Mesendoderm (in vitro differentiated cells): ENCODE measurements at regions not wholly inside any gene's neighbourhood (a gene's known extent, or its start where the extent isn't known, plus 50 kb on each side); places are given as distances from the start of the nearest gene placed in this dataset.
"Not testable (repeated sequence)": the region's sequence is repeated elsewhere in the genome, so short reads cannot be mapped to it uniquely, and the experiment has no call there.

Source experiments
- DNase-seq: peaks from one replicate; pipeline ENCODE4 v3.0.0; 2013
- H2AK5ac ChIP-seq: 2 replicates; pipeline ENCODE4 v1.6.1; 2013; ENCODE audit warnings: low read length, inconsistent platforms
- H2BK120ac ChIP-seq: 2 replicates; pipeline ENCODE4 v1.6.1; 2013; ENCODE audit warnings: low read depth, mild to moderate bottlenecking, low read length, moderate library complexity, mixed read lengths
- H2BK15ac ChIP-seq: replicated peaks from 2 replicates; pipeline ENCODE4 v1.6.1; 2013; ENCODE audit warnings: low read depth, mild to moderate bottlenecking, moderate library complexity
- H2BK5ac ChIP-seq: 2 replicates; pipeline ENCODE4 v1.6.1; 2013; ENCODE audit warnings: low read length, inconsistent platforms
- H3K18ac ChIP-seq: 2 replicates; pipeline ENCODE4 v1.6.1; 2013; ENCODE audit warnings: mild to moderate bottlenecking, low read length, mixed read lengths
- H3K23ac ChIP-seq: one replicate; pipeline ENCODE4 v1.6.1; 2013; ENCODE audit warnings: low read length
- H3K27ac ChIP-seq: 2 replicates; pipeline ENCODE4 v1.5.1; 2013; ENCODE audit warnings: low read depth, mild to moderate bottlenecking, inconsistent platforms, low read length, moderate library complexity
- H3K27me3 ChIP-seq: 2 replicates; pipeline ENCODE4 v1.6.1; 2013; ENCODE audit warnings: low read length, control low read depth, mild to moderate bottlenecking, inconsistent platforms; ENCODE audit not compliant: insufficient read depth, poor library complexity
- H3K36me3 ChIP-seq: 2 replicates; pipeline ENCODE4 v1.6.1; 2013; ENCODE audit warnings: low read length, inconsistent platforms; ENCODE audit not compliant: control insufficient read depth, insufficient read depth
- H3K4ac ChIP-seq: one replicate; pipeline ENCODE4 v1.6.1; 2013; ENCODE audit warnings: low read depth, mild to moderate bottlenecking, low read length, moderate library complexity
- H3K4me1 ChIP-seq: 2 replicates; pipeline ENCODE4 v1.6.1; 2013; ENCODE audit warnings: low read depth, low read length, inconsistent platforms; ENCODE audit not compliant: control insufficient read depth
- H3K4me2 ChIP-seq: 2 replicates; pipeline ENCODE4 v1.6.1; 2013; ENCODE audit warnings: low read length
- H3K4me3 ChIP-seq: 2 replicates; pipeline ENCODE4 v1.5.1; 2013; ENCODE audit warnings: mild to moderate bottlenecking, low read length
- H3K56ac ChIP-seq: one replicate; pipeline ENCODE4 v1.6.1; 2013; ENCODE audit warnings: low read length
- H3K79me1 ChIP-seq: 2 replicates; pipeline ENCODE4 v1.6.1; 2013; ENCODE audit warnings: low read length, inconsistent platforms
- H3K79me2 ChIP-seq: 2 replicates; pipeline ENCODE4 v1.6.1; 2013; ENCODE audit warnings: mild to moderate bottlenecking, low read length; ENCODE audit not compliant: control insufficient read depth, insufficient read depth
- H3K9ac ChIP-seq: 2 replicates; pipeline ENCODE4 v1.6.1; 2013; ENCODE audit warnings: low read length, inconsistent platforms
- H4K5ac ChIP-seq: one replicate; pipeline ENCODE4 v1.6.1; 2013; ENCODE audit warnings: low read length
- H4K8ac ChIP-seq: one replicate; pipeline ENCODE4 v1.6.1; 2013; ENCODE audit warnings: low read depth, mild to moderate bottlenecking, control low read depth, low read length, moderate library complexity
- WGBS: extraction: QIAGEN DNeasy Blood & Tissue Kit; methylation state at CpG from one replicate; pipeline ENCODE4 v1.1.7; 2013; ENCODE audit warnings: low lambda C conversion rate, missing lambda C conversion rate; ENCODE audit not compliant: insufficient coverage; ENCODE audit errors: extremely low coverage; 5-methylcytosine and 5-hydroxymethylcytosine counted together

DNA sequence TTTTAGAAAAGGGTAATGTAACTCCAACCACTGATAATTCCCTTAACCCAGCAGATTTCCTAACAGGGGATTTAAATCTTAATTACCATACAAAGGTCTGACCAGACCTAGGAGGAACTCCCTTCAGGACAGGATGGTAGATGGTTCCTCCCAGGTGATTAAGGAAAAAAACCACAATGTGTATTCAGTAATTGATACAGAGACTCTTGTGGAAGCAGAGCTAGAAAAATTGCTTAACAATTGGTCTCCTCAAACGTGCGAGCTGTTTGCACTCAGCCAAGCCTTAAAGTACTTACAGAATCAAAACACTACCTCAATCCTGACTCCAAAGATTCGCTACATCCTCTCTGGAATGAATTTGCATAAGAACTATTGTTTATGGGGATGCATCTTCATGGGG, 2027.1 kb downstream of the OLFM4 start:
- H3K56ac ChIP-seq = peak overlapping the region; percentile 1

DNA sequence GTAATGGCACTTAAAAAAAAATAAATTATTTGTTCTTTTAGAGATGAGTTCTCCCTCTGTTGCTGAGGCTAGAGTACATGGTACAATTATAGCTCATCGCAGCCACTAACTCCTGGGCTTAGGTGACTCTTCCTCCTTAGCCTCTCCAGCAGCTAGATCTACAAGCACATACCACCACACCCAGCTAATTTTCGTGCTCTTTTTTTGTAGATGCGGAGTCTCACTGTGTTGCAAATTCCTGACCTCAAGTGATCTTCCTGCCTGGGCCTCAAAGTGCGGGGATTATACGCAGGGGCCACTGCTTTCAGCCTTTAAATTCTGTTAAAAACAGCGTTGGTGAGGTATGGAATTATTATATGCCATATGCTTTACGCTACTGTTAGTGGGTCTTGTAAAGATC, 2034.0 kb downstream of the OLFM4 start:
- no peak overlapping the region for H2BK5ac ChIP-seq
- H3K79me1 ChIP-seq = no peaks in the 10 kb centered on the region
- no peak overlapping the region for H3K23ac ChIP-seq
- H2BK15ac ChIP-seq = no peak overlapping the region
- no peak for DNase-seq
- no peak overlapping the region for H3K4me2 ChIP-seq
- H3K56ac ChIP-seq = no peak overlapping the region
- peak overlapping the region; percentile 51 for H3K18ac ChIP-seq
- H2BK120ac ChIP-seq = no peak overlapping the region
- H3K4me3 ChIP-seq = no peak overlapping the region
- no peak overlapping the region for H4K5ac ChIP-seq
- no peak overlapping the region for H2AK5ac ChIP-seq
- H3K36me3 ChIP-seq = no peaks in the 10 kb centered on the region
- WGBS = no CpG with 5 or more reads among the region's 7 CpGs
- H3K9ac ChIP-seq = no peak overlapping the region
- H4K8ac ChIP-seq = no peak overlapping the region
- no peaks in the 10 kb centered on the region for H3K4me1 ChIP-seq
- no peaks in the 10 kb centered on the region for H3K79me2 ChIP-seq
- no peaks in the 10 kb centered on the region for H3K27me3 ChIP-seq
- H3K27ac ChIP-seq = no peak overlapping the region
- H3K4ac ChIP-seq = no peak overlapping the region

More for the DNA sequence above, 2027.1 kb downstream of the OLFM4 start:
- not testable (repeated sequence) for H4K5ac ChIP-seq, H3K79me1 ChIP-seq, H3K36me3 ChIP-seq, H4K8ac ChIP-seq, H3K9ac ChIP-seq, H3K4me2 ChIP-seq, H3K4me1 ChIP-seq, H3K23ac ChIP-seq, H3K18ac ChIP-seq, H2BK120ac ChIP-seq, H3K4me3 ChIP-seq, H3K27me3 ChIP-seq, H3K79me2 ChIP-seq, H2BK15ac ChIP-seq, H3K4ac ChIP-seq, H2AK5ac ChIP-seq, H2BK5ac ChIP-seq
- no CpG with 5 or more reads among the region's 3 CpGs for WGBS
- H3K27ac ChIP-seq = peak overlapping the region; percentile 6
- DNase-seq = peak; percentile 62

- H3K4ac ChIP-seq = no peak overlapping the region
- no peak overlapping the region for H2BK15ac ChIP-seq
- no peak overlapping the region for H3K4me2 ChIP-seq
- no peaks in the 10 kb centered on the region for H3K36me3 ChIP-seq
- H3K79me2 ChIP-seq = no peaks in the 10 kb centered on the region
- no peak overlapping the region for H2BK120ac ChIP-seq
- no peaks in the 10 kb centered on the region for H3K27me3 ChIP-seq
- no peak overlapping the region for H3K27ac ChIP-seq
- no peak overlapping the region for H3K23ac ChIP-seq
- no peaks in the 10 kb centered on the region for H3K79me1 ChIP-seq
- H3K18ac ChIP-seq = no peak overlapping the region
- no peaks in the 10 kb centered on the region for H3K4me1 ChIP-seq
- H3K9ac ChIP-seq = no peak overlapping the region
- H3K4me3 ChIP-seq = no peak overlapping the region
- H4K8ac ChIP-seq = no peak overlapping the region
- DNase-seq = no peak
- no peak overlapping the region for H3K56ac ChIP-seq
- H2BK5ac ChIP-seq = no peak overlapping the region
- WGBS = no CpG with 5 or more reads among the region's 1 CpG
- H4K5ac ChIP-seq = no peak overlapping the region
- no peak overlapping the region for H2AK5ac ChIP-seq
Observed at GRCh38 chr13:55067946-55068345, 2039.3 kb downstream of the OLFM4 start.

DNA sequence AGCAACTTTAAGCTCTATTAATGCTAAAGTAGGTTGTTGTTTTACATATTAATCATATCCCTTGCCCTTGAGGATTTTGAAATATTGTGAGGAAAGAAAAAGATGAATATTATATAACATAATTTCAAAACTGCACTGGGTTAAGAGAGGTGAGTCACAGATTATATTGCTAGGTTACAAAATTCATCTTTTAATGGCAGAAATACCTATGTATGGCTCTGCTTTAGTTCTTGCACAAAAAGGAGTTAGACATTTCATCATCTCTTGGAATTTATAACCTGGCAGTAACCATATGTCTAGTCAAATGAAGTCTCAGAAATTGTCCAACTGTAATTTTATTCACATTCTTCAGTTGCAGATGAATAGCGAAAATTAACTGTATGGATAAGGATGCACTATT, 2041.1 kb downstream of the OLFM4 start:
- Histone ChIP-seq H3K18ac (no peak overlapping the region), H3K9ac (no peak overlapping the region), H2AK5ac (no peak overlapping the region), H3K36me3 (no peaks in the 10 kb centered on the region), H2BK5ac (no peak overlapping the region), H2BK15ac (no peak overlapping the region), H4K8ac (no peak overlapping the region), H3K27ac (no peak overlapping the region), H3K23ac (no peak overlapping the region), H3K56ac (no peak overlapping the region), H3K27me3 (no peaks in the 10 kb centered on the region), H3K79me1 (no peaks in the 10 kb centered on the region), H2BK120ac (no peak overlapping the region), H3K4ac (no peak overlapping the region), H4K5ac (no peak overlapping the region), H3K79me2 (no peaks in the 10 kb centered on the region), H3K4me3 (no peak overlapping the region), H3K4me2 (no peak overlapping the region), H3K4me1 (no peaks in the 10 kb centered on the region)
- no CpG with 5 or more reads among the region's 1 CpG for WGBS
- DNase-seq = no peak

DNA sequence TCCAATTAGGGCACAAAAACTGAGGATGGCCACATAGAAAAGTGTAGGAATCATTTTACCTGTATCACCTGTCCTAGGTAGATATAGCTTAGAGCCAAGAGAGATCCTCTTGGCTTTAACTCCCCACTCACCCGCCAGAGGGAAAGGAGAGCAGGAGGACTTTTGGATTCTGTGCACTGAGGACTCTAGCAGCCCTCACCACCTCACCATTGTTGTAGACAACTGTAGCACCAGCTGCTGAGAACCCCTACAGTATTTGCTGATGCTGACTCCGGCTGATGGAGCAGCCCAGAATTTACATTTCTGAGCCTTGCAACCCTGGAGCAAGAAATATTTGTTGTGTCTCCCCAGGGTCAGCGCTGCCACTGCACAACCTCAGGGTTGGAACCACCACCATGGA, 2044.4 kb downstream of the OLFM4 start:
- no peak overlapping the region for H2BK5ac ChIP-seq

DNA sequence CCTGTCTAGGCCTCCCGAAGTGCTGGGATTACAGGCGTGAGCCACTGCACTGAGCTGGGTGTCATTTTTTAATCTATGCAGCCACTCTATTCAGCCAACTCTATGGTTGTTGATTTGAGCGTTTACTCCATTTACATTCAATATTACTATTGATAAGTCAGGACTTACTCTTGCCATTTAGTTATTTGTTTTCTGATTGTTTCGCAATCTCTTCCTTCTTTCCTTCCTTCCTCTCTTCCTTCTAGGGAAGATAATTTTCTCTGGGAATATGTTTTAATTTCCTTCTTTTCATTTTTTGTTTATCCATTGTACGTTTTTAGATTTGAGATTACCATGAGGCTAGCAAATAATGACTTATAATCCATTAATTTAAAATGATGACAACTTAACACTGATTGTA, 2056.0 kb downstream of the OLFM4 start:
- no peak overlapping the region for H3K27ac ChIP-seq
- no peak overlapping the region for H3K18ac ChIP-seq
- no peak overlapping the region for H3K56ac ChIP-seq
- H3K36me3 ChIP-seq = no peaks in the 10 kb centered on the region
- H3K4ac ChIP-seq = no peak overlapping the region
- H2AK5ac ChIP-seq = no peak overlapping the region
- H3K23ac ChIP-seq = no peak overlapping the region
- no peaks in the 10 kb centered on the region for H3K79me1 ChIP-seq
- H3K4me2 ChIP-seq = no peak overlapping the region
- no peaks in the 10 kb centered on the region for H3K4me1 ChIP-seq
- WGBS = no CpG with 5 or more reads among the region's 5 CpGs
- H3K27me3 ChIP-seq = no peaks in the 10 kb centered on the region
- no peak overlapping the region for H3K4me3 ChIP-seq
- H4K8ac ChIP-seq = no peak overlapping the region
- H3K79me2 ChIP-seq = no peaks in the 10 kb centered on the region
- no peak overlapping the region for H2BK120ac ChIP-seq
- H4K5ac ChIP-seq = no peak overlapping the region
- H3K9ac ChIP-seq = no peak overlapping the region
- DNase-seq = no peak
- no peak overlapping the region for H2BK5ac ChIP-seq
- no peak overlapping the region for H2BK15ac ChIP-seq

More for the DNA sequence above, 2044.4 kb downstream of the OLFM4 start:
- no peak overlapping the region for H2BK15ac ChIP-seq
- H4K8ac ChIP-seq = no peak overlapping the region
- no peak overlapping the region for H3K4me2 ChIP-seq
- H3K4me3 ChIP-seq = no peak overlapping the region
- H2AK5ac ChIP-seq = no peak overlapping the region
- no peaks in the 10 kb centered on the region for H3K4me1 ChIP-seq
- no peak overlapping the region for H3K4ac ChIP-seq
- no peak overlapping the region for H3K27ac ChIP-seq
- no peak overlapping the region for H3K18ac ChIP-seq
- DNase-seq = no peak
- H3K79me2 ChIP-seq = no peaks in the 10 kb centered on the region
- no CpG with 5 or more reads among the region's 3 CpGs for WGBS
- no peak overlapping the region for H2BK120ac ChIP-seq
- H3K23ac ChIP-seq = no peak overlapping the region
- no peaks in the 10 kb centered on the region for H3K79me1 ChIP-seq
- no peak overlapping the region for H4K5ac ChIP-seq
- H3K27me3 ChIP-seq = no peaks in the 10 kb centered on the region
- no peaks in the 10 kb centered on the region for H3K36me3 ChIP-seq
- H3K56ac ChIP-seq = no peak overlapping the region
- no peak overlapping the region for H3K9ac ChIP-seq
